ENCODE measurements at regions not wholly inside any gene's neighbourhood (a gene's known extent, or its start where the extent isn't known, plus 50 kb on each side); places are given as distances from the start of the nearest gene placed in this dataset.
A peak's percentile ranks its signal among the peaks of the same experiment; 100 is the strongest.

GRCh38 chr3:159765860-159766294 lies 222.8 kb upstream of the IL12A start:
- no peaks in the 10 kb centered on the region for H3K9me3 ChIP-seq
- peaks cover 7 to 62% (median 43%) of the 10 kb centered on the region in 9 donors for H3K4me1 ChIP-seq
- peak overlapping the region; percentile 67 to 93 (median 84) for H3K4me3 ChIP-seq
- peaks cover 0 to 42% (median 0%) of the 10 kb centered on the region in 7 donors for H3K27me3 ChIP-seq
- ATAC-seq, result peak in 6 of 8 donors; percentile 11 to 31 (median 18)
- intact Hi-C loops (cut with DNase I), result loop anchor here in 6 of 10 donors (2.0 to 10.0 kb wide), 4 partner anchors 31 to 89 kb away; no protein-coding TSS in a partner anchor
- peak in 1 of 2 donors; percentile 48 for DNase-seq
- TF ChIP-seq, protein P1, sequence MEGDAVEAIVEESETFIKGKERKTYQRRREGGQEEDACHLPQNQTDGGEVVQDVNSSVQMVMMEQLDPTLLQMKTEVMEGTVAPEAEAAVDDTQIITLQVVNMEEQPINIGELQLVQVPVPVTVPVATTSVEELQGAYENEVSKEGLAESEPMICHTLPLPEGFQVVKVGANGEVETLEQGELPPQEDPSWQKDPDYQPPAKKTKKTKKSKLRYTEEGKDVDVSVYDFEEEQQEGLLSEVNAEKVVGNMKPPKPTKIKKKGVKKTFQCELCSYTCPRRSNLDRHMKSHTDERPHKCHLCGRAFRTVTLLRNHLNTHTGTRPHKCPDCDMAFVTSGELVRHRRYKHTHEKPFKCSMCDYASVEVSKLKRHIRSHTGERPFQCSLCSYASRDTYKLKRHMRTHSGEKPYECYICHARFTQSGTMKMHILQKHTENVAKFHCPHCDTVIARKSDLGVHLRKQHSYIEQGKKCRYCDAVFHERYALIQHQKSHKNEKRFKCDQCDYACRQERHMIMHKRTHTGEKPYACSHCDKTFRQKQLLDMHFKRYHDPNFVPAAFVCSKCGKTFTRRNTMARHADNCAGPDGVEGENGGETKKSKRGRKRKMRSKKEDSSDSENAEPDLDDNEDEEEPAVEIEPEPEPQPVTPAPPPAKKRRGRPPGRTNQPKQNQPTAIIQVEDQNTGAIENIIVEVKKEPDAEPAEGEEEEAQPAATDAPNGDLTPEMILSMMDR (IDR thresholded peaks at IDR 0.05), result no peak
- 42 to 47% methylated on average over 5 of the region's 5 CpGs for WGBS, 2 donors
- peak overlapping the region; percentile 91 to 99 (median 98) for H3K27ac ChIP-seq
- H3K36me3 ChIP-seq, result peaks cover 0 to 7% (median 0%) of the 10 kb centered on the region in 9 donors

GRCh38 chr3:159766563-159767185 lies 222.0 kb upstream of the IL12A start:
- H3K4me1 ChIP-seq, result peaks cover 6 to 60% (median 35%) of the 10 kb centered on the region in 9 donors
- H3K4me3 ChIP-seq, result peak overlapping the region in 8 of 10 donors; percentile 67 to 88 (median 84)
- H3K27me3 ChIP-seq, result peaks cover 0 to 42% (median 0%) of the 10 kb centered on the region in 7 donors
- DNase-seq (peak in 1 of 2 donors; percentile 24), ATAC-seq (no peak)
- WGBS, 2 donors, result 75 to 86% methylated on average over 2 of the region's 2 CpGs
- H3K9me3 ChIP-seq, result no peaks in the 10 kb centered on the region
- peak overlapping the region in 8 of 10 donors; percentile 95 to 99 (median 98) for H3K27ac ChIP-seq
- intact Hi-C loops (cut with DNase I), result loop anchor here in 3 of 10 donors (2.0 to 10.0 kb wide), 3 partner anchors 36 to 88 kb away; no protein-coding TSS in a partner anchor
- TF ChIP-seq, protein P1 (IDR thresholded peaks at IDR 0.05), result peak; percentile 7 to 62 (median 50)
- H3K36me3 ChIP-seq, result peaks cover 0 to 8% (median 0%) of the 10 kb centered on the region in 9 donors

DNA sequence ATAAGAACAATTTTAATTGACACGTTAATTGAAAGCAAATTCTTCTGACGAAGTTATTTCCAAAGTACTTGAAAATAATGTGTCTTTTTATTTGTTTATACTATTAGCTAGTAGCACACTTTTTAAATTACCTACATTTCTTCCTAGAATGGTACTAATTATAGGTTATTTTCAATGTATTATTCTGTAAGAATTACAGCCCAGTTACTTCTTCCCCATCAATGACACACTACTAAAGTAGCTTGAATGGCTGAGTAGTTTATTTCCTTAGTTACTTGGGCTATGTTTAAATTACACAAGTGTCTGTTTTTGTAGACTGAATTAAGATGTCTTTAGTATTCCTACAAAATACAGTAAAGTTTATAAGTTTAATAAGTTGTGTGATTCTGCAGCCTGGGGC lies 217.6 kb upstream of the IL12A start:
- WGBS, 2 donors, result 78 to 84% methylated on average over 2 of the region's 2 CpGs
- Histone ChIP-seq H3K4me3 (no peak overlapping the region), H3K27ac (no peak overlapping the region), H3K4me1 (peaks cover 4 to 65% (median 36%) of the 10 kb centered on the region in 9 donors), H3K36me3 (peaks cover 0 to 19% (median 0%) of the 10 kb centered on the region in 9 donors), H3K9me3 (no peaks in the 10 kb centered on the region), H3K27me3 (peaks cover 0 to 3% (median 0%) of the 10 kb centered on the region in 7 donors)
- ATAC-seq, result no peak
- intact Hi-C loops (cut with DNase I), result no loop called here
- TF ChIP-seq, protein P1 (IDR thresholded peaks at IDR 0.05), result no peak
- DNase-seq, result no peak

DNA sequence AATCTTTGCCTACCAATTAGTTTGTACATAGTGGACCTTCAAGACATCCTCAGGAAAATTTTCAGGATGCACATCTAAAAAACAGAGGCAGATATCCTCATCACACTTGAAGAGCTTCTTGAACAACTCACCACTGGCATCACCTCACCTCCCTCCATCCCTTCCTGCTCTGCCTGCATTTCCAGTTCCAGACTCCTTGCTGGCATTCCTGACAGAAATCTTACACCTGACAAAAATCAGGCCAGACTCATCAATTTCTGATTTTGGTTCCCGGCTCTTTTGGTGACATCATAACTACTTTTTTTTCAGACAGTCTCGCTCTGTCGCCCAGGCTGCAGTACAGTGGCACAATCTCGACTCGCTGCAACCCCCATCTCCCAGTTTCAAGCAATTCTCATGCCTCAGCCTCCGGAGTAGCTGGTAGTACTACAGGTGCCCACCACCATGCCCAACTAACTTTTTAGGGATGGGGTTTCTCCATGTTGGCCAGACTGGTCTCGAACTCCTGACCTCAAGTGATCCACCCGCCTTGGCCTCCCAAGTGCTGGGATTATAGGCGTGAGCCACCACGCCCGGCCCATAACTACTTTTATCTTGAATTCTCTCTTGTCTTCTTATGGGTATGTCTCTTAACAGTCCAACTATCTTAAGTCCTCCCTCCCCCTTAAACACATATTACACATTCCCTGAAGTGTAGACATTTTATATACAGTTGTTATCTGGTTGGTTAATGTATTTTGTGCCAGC lies 216.6 kb upstream of the IL12A start:
- no peak overlapping the region for H3K4me3 ChIP-seq
- intact Hi-C loops (cut with DNase I), result no loop called here
- ATAC-seq, result no peak
- H3K36me3 ChIP-seq, result peaks cover 0 to 19% (median 0%) of the 10 kb centered on the region in 9 donors
- H3K27ac ChIP-seq, result no peak overlapping the region
- WGBS, 2 donors, result 95 to 97% methylated on average over 11 of the region's 11 CpGs
- H3K9me3 ChIP-seq, result no peaks in the 10 kb centered on the region
- DNase-seq, result no peak
- no peaks in the 10 kb centered on the region for H3K27me3 ChIP-seq
- TF ChIP-seq, protein P1 (IDR thresholded peaks at IDR 0.05), result no peak
- H3K4me1 ChIP-seq, result peaks cover 7 to 65% (median 36%) of the 10 kb centered on the region in 9 donors
